DMS114 treated with DMSO at 0.1 percent for 48 hours (cell line): ENCODE measurements at regions not wholly inside any gene's neighbourhood (a gene's known extent, or its start where the extent isn't known, plus 50 kb on each side); places are given as distances from the start of the nearest gene placed in this dataset.

Experiments
- DNase-seq: peaks from one replicate; lab custom pipeline; 2025; ENCODE audit not compliant: unreplicated experiment; lab: John Stamatoyannopoulos, UW

DNA sequence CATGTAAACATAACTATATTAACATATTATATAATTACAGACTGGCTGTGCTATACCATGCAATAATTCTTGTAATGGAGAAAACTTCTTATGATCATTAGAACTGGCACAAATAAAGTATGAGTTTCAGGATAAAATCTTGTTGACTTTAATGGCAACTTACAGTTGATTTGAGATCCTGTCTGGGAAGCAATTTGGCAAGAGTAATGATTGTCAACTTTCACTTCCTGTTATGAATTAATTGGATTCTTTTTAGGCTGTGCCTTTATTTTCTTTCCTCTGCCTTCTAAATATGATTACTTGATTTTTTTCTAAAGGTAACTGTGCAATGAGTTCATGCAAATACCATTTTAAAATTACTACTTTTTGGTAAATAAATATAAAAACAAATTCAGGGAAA, 158.1 kb upstream of the B3GAT2 start:
- no peak for DNase-seq

DNA sequence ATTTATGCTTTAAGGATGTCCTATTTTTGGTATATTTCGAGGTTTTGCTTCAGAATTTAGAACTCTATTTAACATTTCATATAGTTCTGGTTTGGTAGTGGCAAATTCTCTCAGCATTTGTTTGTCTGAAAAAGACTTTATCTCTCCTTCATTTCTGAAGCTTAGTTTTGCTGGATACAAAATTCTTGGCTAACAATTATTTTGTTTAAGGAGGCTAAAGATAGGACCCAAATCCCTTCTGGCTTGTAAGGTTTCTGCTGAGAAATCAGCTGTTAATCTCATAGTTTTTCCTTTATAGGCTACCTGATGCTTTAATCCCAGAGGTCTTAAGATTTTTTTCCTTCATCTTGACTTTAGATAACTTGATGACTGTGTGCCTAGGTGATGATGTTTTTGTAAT, 162.7 kb upstream of the B3GAT2 start:
- DNase-seq, result no peak

DNA sequence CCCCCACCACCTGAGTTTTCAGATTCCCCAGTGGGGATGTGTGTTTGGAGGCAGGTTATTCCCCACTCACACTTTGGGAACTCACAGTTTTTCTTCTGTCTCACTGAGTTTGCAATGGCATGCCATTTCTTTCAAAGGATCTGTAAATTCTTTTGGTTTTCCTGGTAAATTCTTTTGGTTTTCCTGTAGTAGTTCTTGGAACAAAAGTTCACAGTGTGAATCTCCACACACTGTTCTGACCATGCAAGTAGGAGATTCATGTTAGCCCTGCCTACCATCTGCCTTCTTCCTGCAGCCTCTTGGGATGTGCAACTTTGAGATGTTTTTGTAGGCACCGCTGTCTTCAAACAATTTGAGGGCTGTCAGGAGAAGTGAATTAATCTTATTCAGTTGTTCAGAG, 165.6 kb upstream of the OGFRL1 start:
- DNase-seq, result no peak

DNA sequence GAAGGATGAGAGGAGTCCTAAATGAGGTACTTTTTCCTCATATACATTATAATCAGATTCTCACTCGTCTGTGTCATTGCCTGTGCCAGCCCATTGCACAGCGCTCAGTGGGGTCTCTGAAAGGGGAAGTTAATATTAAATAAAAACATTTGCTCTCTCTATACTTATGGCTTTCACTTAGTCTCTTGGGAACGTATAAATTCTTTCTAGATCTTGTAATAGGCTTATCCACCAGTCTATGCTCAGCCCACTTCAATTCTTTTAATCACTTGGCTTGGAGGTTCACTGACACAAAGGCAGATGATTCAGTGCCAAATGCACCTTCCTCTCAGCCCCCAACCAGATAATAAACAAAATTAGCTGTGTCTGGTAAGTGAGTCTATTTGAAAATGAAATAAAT, 164.3 kb upstream of the OGFRL1 start:
- DNase-seq, result no peak

DNA sequence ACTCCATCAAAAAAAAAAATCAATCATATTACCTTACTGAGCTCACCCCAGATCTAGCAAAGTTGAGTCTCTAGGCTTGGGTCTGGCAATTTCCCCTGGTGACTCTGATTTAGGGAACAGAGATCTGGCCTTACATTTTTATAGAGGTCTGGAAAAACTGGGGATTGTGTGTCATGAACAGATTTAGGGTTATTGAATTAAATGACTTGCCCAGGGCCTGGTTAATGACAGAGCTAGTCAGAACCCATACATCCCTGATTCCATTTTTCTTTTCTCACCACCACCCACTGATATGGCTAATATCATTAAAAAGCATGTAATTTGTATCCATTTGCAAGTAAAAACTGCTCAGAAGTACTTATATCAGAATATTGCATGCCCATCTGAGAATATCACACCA, 163.4 kb upstream of the OGFRL1 start:
- DNase-seq, result no peak

DNA sequence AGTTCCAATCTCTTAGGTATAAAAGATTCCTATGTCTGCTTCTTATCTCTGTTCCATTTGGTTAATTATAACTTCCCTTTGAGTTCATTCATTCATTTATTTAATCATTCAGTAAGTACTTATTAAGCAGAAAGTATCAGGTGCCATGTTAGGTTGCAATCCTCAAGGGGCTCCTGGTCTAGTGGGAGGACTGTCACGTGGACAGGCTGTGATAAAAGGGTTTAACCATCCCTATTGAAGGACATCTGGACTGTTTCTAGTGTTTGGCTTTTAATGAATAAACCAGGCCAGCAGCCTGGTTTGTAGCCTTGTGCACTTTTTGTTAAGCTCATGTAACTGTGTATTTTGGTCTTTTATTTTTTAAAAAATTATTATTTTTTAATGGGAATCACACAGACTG, 162.1 kb upstream of the OGFRL1 start:
- no peak for DNase-seq

DNA sequence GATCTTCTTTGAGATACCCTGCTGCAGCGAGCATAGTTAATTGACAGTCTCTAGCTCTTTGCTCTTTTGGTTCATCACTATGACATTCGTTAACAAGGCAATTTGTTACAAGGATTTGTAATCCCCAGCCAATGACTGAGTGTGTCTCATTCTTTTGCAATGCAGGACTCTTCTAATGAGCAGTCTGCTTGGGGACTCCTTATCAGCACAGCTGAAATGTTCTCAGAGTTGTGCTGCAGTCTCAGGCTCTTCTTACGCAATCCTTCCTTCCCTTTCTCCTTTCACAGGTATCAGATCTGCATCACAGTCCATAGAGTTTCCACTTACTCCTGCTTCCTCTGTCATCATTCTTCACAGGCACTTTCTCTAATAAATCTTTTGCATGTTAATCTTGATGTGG, 161.2 kb upstream of the OGFRL1 start:
- DNase-seq, result no peak

DNA sequence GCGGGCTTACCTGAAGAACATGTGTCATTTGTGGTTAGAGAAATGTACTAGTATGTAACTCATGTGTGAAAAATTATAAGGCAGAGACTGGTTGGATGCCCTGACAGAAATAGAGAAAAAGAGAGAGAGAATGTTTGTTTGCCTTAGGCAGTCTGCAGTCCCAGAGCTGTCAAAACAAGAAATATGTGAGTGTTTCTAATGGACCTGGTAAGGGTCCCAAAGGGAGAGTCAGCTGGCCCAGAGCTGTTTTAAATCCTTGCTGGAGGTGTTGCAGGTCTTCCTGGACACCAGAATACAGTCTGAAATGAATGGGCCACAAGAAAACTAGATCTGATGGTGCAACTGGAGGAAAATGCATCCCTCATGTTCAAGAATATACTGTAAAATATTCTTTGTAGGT, 158.3 kb upstream of the OGFRL1 start:
- no peak for DNase-seq

DNA sequence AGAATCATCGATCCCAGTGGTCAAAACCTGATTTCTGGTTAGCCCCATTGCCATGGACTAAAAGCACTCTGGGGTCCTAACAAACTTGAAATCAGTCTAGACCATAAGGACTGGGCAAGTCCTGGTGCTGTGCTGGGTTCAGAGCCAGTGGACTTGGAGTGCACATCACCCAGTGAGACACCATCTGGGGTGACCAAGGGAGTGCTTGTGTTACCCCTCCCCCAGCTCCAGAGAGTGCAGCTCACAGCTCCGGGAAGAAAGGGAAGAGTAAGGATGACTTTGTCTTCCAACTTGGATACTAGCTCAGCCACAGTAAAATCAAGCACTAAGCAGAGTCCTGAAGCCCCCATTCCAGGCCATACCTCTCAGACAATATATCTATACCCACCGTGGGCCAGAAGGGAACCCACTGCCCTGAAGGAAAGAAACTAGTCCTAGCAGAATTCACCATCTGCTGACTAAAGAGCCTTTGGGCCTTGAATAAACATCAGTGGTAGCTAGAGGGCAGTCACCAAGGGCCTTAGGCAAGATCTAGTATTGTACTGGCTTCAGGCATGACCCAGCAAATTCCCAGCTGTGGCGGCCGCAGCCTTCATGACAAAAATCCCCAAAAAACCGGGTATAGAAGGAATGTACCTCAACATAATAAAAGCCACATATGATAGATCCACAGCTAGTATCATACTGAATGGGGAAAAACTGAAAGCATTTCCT, 153.5 kb upstream of the OGFRL1 start:
- DNase-seq, result no peak

DNA sequence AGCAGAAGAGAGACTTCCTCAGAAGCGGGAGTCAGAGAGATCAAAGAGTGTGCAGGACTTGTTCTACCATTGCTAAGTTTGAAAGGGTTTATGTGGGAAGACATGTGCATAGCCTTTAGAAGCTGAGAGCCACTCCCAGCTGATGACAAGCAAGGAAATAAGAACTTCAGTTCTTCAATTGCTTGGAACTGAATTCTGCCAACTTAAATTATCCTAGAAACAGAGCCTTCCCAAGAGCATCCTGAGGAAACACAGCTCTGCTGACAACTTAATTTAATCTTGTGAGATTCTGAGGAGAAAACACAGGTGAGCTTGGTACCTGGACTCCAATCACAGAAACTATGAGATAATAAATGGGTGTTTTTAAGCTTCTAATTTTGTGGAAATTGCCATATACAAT, 150.6 kb upstream of the OGFRL1 start:
- DNase-seq, result no peak

DNA sequence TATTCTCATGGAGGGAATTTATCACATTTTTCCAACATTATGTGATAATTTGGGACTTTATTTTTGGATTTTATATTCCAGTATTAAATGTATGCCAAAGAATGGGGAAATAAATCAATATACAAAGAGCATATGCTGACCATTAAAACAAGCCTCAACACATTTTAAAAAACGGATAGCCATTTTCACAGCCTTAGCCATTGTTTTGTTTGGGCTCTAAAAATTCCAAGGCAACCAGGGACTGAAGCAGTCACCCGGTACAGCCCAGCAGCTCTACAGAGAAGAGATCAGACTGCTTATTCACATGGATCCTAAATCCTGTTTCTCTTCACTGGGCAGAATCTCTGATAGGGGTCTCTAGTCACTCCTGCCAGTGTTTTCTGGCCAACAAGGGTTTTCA, 150.2 kb upstream of the OGFRL1 start:
- no peak for DNase-seq

DNA sequence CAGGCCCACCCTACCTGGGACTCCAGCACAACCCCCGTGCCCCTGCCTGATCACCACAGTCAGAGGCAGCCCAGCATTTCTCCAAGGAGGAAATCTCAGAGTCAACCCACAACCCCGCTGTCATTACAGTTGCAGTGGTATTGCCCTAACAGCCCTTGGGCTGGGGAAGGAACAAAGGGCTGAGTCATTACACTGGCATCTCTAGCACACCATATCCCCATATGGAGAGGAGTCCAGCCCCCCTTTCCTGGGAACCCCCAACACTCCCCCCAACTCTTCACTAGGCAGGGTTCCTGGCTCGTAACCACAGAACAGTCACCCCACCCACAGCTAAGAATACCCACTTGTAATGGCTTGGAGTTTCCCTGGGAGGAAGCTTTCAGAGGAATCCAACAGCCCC, 149.4 kb upstream of the OGFRL1 start:
- no peak for DNase-seq

DNA sequence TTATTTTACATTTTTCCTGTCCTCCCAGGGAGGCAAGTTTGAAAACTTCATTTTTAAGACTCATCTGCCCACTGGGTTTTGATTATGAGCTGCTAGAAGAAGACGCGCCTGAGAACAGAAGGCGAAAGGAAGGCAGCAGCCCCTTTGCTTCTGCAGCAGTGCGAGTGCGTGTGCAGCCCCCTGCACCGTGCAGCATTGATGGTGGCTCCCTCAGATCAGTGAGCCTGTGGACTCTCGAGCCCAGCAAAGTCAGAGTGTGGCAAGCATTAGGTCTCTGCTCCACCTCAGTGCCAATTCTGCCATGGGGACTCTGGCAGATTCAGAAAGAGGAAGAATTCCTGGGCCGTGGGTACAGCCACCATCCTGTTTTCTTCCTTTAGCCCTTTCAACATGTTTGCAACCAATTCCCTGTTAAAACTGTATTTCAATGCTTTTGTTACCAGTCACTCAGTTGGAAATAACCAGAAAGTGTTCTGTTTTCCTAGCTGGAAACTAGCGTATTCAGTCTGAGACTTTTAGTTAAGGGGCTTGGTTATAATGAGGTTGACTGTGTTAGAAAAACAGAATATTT, 134.8 kb upstream of the OGFRL1 start:
- no peak for DNase-seq

DNA sequence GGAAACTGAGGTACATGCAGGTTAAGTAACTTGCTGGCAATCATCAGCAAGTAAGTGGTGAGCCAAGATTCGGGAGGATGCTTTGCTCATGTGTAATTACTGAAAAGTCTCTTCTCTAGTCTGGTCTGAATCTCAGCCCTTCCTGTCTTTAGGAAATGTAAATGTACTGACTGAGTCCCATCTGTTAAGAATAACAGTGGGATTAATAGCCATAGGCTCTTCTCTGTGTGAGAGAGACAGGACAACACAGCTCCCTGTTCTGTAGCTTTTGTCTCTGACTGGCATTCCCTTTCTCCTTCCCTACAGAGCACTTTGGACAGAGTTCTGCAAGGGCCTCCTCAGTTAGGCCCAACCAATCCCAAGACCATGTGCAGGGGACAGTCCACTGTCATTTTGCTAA, 131.3 kb upstream of the OGFRL1 start:
- DNase-seq, result no peak

DNA sequence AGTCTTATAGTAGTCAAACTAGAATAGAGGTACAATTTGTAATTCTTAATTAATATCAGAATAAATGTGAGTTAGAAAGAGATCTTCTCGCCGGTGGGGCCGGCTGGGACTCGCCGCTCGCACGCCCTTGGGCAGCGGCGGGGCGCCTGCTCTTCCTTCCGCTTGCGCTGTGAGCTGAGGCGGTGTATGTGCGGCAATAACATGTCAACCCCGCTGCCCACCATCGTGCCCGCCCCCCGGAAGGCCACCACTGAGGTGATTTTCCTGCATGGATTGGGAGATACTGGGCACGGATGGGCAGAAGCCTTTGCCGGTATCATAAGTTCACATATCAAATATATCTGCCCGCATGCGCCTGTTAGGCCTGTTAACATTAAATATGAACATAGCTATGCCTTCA, 123.7 kb upstream of the OGFRL1 start:
- DNase-seq, result no peak

DNA sequence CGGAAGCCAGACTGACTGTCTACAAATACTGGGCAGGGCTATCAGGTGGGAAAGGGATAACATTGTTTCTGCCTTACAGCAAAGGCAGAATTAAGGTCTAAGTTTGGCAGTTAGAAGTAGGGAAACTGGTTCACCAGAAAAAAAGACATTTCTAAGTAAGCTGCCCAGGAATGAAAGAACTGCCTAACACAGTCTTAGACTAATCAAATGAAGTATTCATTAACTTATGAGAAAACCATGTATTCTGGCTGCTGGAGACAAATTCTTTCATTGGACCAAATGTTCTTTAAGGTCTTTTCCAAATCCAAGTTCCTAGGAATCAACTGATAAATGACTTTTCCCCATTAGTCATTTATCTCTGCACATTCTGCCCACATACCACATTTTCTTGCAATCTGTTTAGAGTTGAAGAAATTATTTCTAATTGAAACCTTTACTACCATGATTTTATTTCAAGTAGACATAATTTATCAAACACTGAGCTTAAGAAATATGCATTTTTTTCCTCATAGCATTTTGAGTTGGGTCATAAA, 120.3 kb upstream of the OGFRL1 start:
- DNase-seq, result no peak

DNA sequence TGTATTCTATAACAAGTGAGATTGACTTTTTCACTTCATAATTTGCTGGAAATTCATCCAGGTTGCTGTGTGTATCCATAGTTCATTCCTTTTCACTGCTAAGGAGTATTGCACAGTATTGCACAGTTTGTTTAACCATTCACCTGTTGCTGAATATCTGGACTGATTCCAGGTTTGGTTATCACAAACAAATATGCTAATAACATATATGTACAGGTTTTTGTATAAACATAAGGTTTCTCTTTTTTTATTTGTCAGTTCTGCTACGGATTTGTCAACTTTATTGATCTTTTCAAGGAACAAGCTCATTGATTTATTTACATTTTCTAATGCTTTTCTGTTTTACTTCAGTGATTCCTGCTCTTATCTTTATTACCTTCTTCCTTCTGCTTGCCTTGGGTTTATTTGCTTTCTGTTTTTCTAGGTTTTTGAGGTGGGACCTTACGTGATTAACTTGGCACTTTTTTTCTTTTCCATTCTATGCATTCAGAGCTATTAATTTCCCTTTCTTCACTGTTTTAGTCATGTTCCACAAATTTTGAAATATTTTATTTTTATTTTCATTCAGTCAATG, 117.0 kb upstream of the OGFRL1 start:
- DNase-seq, result no peak

DNA sequence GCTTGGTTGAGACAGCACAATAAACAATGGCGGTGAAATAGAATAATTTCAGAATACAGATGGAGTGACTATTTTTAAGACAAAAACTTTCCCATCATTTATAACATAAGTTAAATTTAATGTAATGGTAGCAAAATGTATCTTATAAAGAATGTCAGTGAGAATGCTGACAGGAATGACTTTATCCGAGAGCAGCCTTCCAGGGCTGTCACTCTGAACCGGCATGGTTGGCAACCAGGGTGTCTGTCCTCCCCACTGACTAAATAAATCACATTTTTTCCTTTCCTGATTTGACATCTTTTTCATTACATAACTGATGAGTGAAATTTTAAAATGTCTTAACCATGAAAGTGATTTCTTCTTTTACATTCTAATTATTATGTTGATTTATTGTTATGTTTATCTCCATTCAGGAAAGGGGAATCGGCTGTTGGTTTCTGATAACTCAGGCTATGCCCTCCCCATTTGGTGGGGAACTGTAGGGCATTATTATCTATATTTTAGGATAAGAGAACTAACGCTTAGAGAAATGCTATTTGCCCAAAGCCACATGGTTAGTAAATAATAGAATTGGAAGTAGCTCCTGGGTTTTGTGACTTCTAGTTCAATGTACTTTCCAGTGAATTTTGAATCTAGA, 109.2 kb upstream of the OGFRL1 start:
- DNase-seq, result no peak

DNA sequence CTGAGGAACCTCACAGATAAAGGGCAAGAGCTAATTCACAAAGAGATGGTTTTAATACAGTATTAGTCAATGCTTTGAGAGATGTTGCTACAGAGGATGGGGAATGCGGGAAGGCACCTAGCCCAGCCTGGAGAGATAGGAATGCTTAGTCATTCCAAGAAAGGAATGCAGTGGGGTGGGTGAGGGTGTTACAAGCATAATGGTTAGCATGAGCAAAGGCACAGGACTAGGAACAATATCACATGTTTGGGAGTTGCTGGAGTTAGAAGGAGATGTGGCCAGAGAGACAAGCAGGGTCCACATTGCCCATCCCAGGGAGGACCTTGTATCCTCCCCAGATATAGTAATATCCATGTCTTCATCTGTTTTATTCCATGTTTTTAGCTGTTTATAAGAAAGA, 107.0 kb upstream of the OGFRL1 start:
- no peak for DNase-seq

DNA sequence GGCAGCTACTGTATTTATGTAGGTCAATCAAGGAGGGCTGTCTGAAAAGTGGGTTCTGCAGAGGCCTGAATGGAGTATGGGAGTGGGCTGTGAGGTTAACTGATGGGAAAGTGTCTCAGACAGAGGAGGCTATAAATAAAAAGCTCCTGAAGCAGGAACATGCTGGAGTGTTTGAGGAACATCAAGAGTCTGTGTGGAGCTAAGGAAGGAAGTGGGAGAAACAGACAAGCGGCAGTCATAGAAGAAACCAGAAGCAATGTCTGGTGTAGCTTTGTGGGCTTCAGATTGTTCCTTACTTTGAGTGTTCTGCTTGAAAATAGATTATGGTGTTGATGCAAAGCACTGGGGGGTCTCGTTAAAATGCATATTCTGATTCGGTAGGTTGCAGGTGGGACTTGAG, 101.5 kb upstream of the OGFRL1 start:
- DNase-seq, result no peak

DNA sequence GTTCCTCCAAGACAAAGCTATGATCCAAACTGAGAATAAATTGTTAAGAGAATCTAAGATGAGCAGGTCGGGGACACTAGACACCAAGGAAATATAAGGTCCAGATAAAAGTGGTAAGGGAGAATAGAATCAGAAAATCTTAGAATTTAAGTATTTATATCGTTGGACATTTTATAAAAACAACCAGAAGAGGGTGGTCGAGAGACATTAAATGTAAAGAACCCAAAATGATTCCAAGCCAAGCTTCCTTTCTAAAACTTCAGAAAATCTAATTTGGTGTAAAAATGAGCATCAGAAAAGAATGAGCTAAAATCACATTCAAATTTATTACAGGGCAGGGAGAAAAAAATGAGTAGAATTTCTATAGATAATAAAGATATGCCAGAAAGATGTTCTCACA, 97.8 kb upstream of the OGFRL1 start:
- no peak for DNase-seq

DNA sequence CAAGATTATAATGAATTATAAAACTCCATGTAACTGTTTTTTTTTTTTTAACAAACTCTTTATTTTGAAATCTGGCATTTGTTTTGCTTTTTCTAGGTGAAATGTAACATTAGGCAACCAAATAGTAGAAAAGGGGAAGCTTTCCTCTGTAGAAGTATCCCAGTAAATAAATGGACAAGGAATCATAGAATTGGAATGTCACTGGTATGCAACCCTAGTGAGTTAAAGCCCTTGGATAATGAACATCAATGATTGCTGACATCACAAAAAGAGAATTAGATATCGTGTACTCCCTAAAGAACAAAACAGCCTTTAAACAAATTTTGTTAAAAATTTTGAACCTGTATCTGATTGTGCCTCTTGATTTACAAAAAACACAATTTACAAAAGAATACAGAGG, 93.9 kb upstream of the OGFRL1 start:
- DNase-seq, result no peak
